Motor neuron (in vitro differentiated cells): ENCODE measurements at regions not wholly inside any gene's neighbourhood (a gene's known extent, or its start where the extent isn't known, plus 50 kb on each side); places are given as distances from the start of the nearest gene placed in this dataset.
A peak's percentile ranks its signal among the peaks of the same experiment; 100 is the strongest.

Experiments
- ATAC-seq, 8 experiments: fragments of 200-7000 bp; cut with Tn5 transposase; replicated peaks in 6 of 8; 2 replicates each; pipeline ENCODE4 v1.8.0; 2021; ENCODE audit warnings: mild to moderate bottlenecking in 8 of 8, moderate library complexity in 8 of 8
- H3K27ac ChIP-seq, 2 donors: fragments of 250-450 bp; sonication (Bioruptor Pico); 2 replicates each; pipeline ENCODE4 v1.9.0; 2021; ENCODE audit warnings: antibody characterized with exemption in 2 of 2, mild to moderate bottlenecking in 2 of 2, moderate library complexity in 1 of 2
- H3K4me1 ChIP-seq, 2 donors: fragments of 250-450 bp; sonication (Bioruptor Pico); replicated peaks in 1 of 2; 2 replicates each; pipeline ENCODE4 v1.6.1; 2021; ENCODE audit warnings: antibody characterized with exemption in 2 of 2, mild to moderate bottlenecking in 2 of 2, moderate library complexity in 1 of 2
- H3K4me3 ChIP-seq, 5 donors: fragments of 250-450 bp; sonication (Bioruptor Pico); 2 replicates each; pipeline ENCODE4 v1.9.0; 2021; ENCODE audit warnings: antibody characterized with exemption in 5 of 5, mild to moderate bottlenecking in 5 of 5, moderate library complexity in 4 of 5
- WGBS, 10 experiments: fragments of 450-650 bp; shearing (Covaris generic); methylation state at CpG; one replicate each; pipeline ENCODE4 v1.0.0; 2022; 5-methylcytosine and 5-hydroxymethylcytosine counted together
- in situ Hi-C, 9 experiments: fragments of 400-800 bp; cut with MboI; loops; one replicate each; pipeline ENCODE4 v1.15.0; 2021; ENCODE audit warnings: low sequenced_read_pairs in 9 of 9, low pct_unique_long_range_greater_than_20kb in 2 of 9; ENCODE audit not compliant: unreplicated experiment in 9 of 9

- 0 to 100% (median 70%) methylated on average over 1 to 3 of the region's 3 CpGs; no CpG with 5 or more reads in 1 of the 10 experiments for WGBS, 10 experiments
- in situ Hi-C loops = no loop called here
- ATAC-seq = no peak
- Histone ChIP-seq H3K4me1 (peaks cover 11 to 19% of the 10 kb centered on the region in 2 donors), H3K27ac (no peak overlapping the region), H3K4me3 (no peak overlapping the region)
These were observed 581.0 kb upstream of the MAP3K7 start for GRCh38 chr6:91167846-91168245.

- peak in 2 of 8 experiments; percentile 61 to 67 for ATAC-seq
- Histone ChIP-seq H3K4me3 (no peak overlapping the region), H3K4me1 (peaks cover 3 to 8% of the 10 kb centered on the region in 2 donors), H3K27ac (no peak overlapping the region)
- WGBS, 10 experiments = 0 to 91% (median 55%) methylated on average over 1 to 10 of the region's 11 CpGs
- in situ Hi-C loops = no loop called here
These were observed 579.6 kb upstream of the MAP3K7 start for GRCh38 chr6:91166271-91167046.

GRCh38 chr6:91164105-91164504 lies 577.2 kb upstream of the MAP3K7 start:
- 44 to 100% (median 83%) methylated on average over 2 to 7 of the region's 7 CpGs; no CpG with 5 or more reads in 1 of the 10 experiments for WGBS, 10 experiments
- H3K27ac ChIP-seq = no peak overlapping the region
- H3K4me3 ChIP-seq = no peak overlapping the region
- peaks cover 0 to 14% of the 10 kb centered on the region in 2 donors for H3K4me1 ChIP-seq
- ATAC-seq = no peak
- in situ Hi-C loops = no loop called here

- WGBS, 10 experiments = 26 to 100% (median 94%) methylated on average over 2 to 7 of the region's 7 CpGs
- ATAC-seq = no peak
- in situ Hi-C loops = no loop called here
- no peak overlapping the region for H3K4me3 ChIP-seq
- no peak overlapping the region for H3K27ac ChIP-seq
- peaks cover 0 to 29% of the 10 kb centered on the region in 2 donors for H3K4me1 ChIP-seq
These were observed 574.4 kb upstream of the MAP3K7 start for GRCh38 chr6:91161246-91161645.

- in situ Hi-C loops = no loop called here
- ATAC-seq = peak in 4 of 8 experiments; percentile 27 to 54 (median 44)
These were observed 568.4 kb upstream of the MAP3K7 start for GRCh38 chr6:91155129-91155785.

GRCh38 chr6:91152824-91153223 lies 566.0 kb upstream of the MAP3K7 start:
- 23 to 100% (median 77%) methylated on average over 1 to 5 of the region's 5 CpGs; no CpG with 5 or more reads in 2 of the 10 experiments for WGBS, 10 experiments
- in situ Hi-C loops = no loop called here
- Histone ChIP-seq H3K4me3 (no peak overlapping the region), H3K27ac (no peak overlapping the region), H3K4me1 (peaks cover 7 to 36% of the 10 kb centered on the region in 2 donors)
- no peak for ATAC-seq

More at GRCh38 chr6:91155129-91155785, 568.4 kb upstream of the MAP3K7 start:
- H3K4me1 ChIP-seq = peaks cover 7 to 47% of the 10 kb centered on the region in 2 donors
- H3K27ac ChIP-seq = no peak overlapping the region
- H3K4me3 ChIP-seq = no peak overlapping the region
- WGBS, 10 experiments = 0 to 50% (median 26%) methylated on average over 1 to 5 of the region's 5 CpGs

GRCh38 chr6:91149956-91150705 lies 563.3 kb upstream of the MAP3K7 start:
- ATAC-seq = peak in 7 of 8 experiments; percentile 68 to 87 (median 79)
- in situ Hi-C loops = no loop called here
- no peak overlapping the region for H3K27ac ChIP-seq
- H3K4me1 ChIP-seq = peaks cover 3 to 25% of the 10 kb centered on the region in 2 donors
- 0 to 100% (median 73%) methylated on average over 1 to 2 of the region's 2 CpGs; no CpG with 5 or more reads in 4 of the 10 experiments for WGBS, 10 experiments
- H3K4me3 ChIP-seq = no peak overlapping the region

- peak in 7 of 8 experiments; percentile 36 to 68 (median 49) for ATAC-seq
- no peak overlapping the region for H3K27ac ChIP-seq
- 9 to 86% (median 58%) methylated on average over 2 to 8 of the region's 8 CpGs for WGBS, 10 experiments
- peaks cover 0 to 17% of the 10 kb centered on the region in 2 donors for H3K4me1 ChIP-seq
- in situ Hi-C loops = no loop called here
- no peak overlapping the region for H3K4me3 ChIP-seq
These were observed 562.5 kb upstream of the MAP3K7 start for GRCh38 chr6:91149246-91149955.

- Histone ChIP-seq H3K4me1 (peaks cover 4 to 16% of the 10 kb centered on the region in 2 donors), H3K4me3 (no peak overlapping the region), H3K27ac (no peak overlapping the region)
- in situ Hi-C loops = no loop called here
- WGBS, 10 experiments = 0 to 72% (median 41%) methylated on average over 1 to 2 of the region's 3 CpGs
- no peak for ATAC-seq
These were observed 557.3 kb upstream of the MAP3K7 start for GRCh38 chr6:91144126-91144525.

- peaks cover 4 to 16% of the 10 kb centered on the region in 2 donors for H3K4me1 ChIP-seq
- 28 to 100% (median 60%) methylated on average over 1 to 3 of the region's 3 CpGs; no CpG with 5 or more reads in 2 of the 10 experiments for WGBS, 10 experiments
- no peak for ATAC-seq
- in situ Hi-C loops = no loop called here
- no peak overlapping the region for H3K4me3 ChIP-seq
- H3K27ac ChIP-seq = no peak overlapping the region
These were observed 555.3 kb upstream of the MAP3K7 start for GRCh38 chr6:91142154-91142553.

GRCh38 chr6:91141346-91141745 lies 554.5 kb upstream of the MAP3K7 start:
- no peak for ATAC-seq
- Histone ChIP-seq H3K4me3 (no peak overlapping the region), H3K4me1 (peaks cover 4 to 17% of the 10 kb centered on the region in 2 donors), H3K27ac (no peak overlapping the region)
- 34 to 100% (median 88%) methylated on average over 1 to 3 of the region's 3 CpGs; no CpG with 5 or more reads in 3 of the 10 experiments for WGBS, 10 experiments
- in situ Hi-C loops = no loop called here

GRCh38 chr6:91140449-91140848 lies 553.6 kb upstream of the MAP3K7 start:
- H3K27ac ChIP-seq = no peak overlapping the region
- WGBS, 10 experiments = 0 to 55% (median 46%) methylated on average over 1 to 2 of the region's 2 CpGs; no CpG with 5 or more reads in 1 of the 10 experiments
- peak in 3 of 8 experiments; percentile 37 to 82 (median 56) for ATAC-seq
- H3K4me3 ChIP-seq = no peak overlapping the region
- H3K4me1 ChIP-seq = peaks cover 5 to 26% of the 10 kb centered on the region in 2 donors
- in situ Hi-C loops = no loop called here
